ENCODE measurements at regions not wholly inside any gene's neighbourhood (a gene's known extent, or its start where the extent isn't known, plus 50 kb on each side); places are given as distances from the start of the nearest gene placed in this dataset.
"Not testable (repeated sequence)": the region's sequence is repeated elsewhere in the genome, so short reads cannot be mapped to it uniquely, and the experiment has no call there.

DNA sequence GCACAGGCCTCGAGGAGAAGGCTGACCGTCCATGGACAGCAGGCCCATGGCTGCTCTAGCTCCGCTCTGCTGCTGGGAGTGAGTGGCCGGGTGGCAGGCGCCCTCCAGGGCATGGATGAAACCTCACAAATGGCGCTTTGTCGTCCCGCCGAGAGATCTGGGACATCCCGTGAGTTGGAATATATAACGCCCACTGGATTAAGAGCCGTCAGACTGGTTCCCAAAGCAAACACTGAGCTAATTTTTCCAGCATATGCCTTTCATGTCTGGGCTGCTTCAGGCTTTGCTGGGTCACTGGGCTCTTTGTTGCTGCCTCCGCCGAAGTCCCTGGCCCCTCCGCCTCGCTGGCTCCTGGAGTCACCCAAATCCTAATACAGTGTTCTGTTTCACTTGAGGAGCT is 266.3 kb downstream of the FOXL1 start:
- no peak for DNase-seq

DNA sequence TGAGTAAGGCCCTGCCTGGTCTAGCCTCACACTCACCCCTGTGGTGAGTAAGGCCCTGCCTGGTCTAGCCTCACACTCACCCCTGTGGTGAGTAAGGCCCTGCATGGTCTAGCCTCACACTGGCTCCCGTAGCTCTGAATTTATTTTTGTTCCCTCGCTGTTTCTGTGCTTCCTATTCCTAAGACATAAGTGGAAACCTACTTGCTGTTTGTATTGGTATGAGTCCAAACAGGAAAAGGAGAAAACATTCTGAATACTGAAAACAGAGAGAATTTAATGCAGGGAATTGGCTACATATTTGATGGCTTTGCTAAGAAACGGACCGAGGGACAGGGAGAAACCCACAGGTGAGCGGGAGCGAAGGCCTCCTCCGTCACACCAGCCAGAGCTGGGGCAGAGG is 267.8 kb downstream of the FOXL1 start:
- DNase-seq: no peak

- no peak for DNase-seq
Measured at GRCh38 chr16:86848821-86849220, 270.5 kb downstream of the FOXL1 start.

GRCh38 chr16:86850670-86851069 is 272.3 kb downstream of the FOXL1 start:
- DNase-seq: no peak

- no peak for DNase-seq
Measured at GRCh38 chr16:86852135-86852534, 273.8 kb downstream of the FOXL1 start.

DNA sequence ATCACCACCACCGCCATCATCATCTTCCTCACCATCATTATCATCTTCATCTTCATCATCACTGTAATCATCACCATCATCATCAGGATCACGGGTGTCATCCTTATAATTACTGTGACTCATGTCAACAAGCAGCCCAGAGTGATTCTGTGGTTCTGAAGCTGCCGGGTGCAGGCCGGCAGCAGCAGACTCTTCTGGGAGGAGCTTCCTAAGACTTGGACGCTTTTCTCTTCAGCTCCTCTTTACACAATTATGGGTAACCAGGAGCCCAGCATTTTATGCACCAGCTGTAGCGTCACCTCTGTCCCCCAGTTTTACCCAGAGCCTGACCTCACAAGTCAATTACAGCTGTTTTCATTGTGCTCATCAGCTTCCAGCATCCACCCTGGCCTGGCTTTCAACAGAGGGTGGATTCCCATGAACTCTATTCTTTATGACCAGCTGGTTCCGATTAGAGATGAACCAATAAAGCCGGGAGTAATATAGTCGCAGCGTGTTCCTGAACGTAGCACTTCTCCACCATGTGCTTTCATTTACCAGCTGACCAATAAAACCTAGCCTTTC is 275.8 kb downstream of the FOXL1 start:
- no peak for DNase-seq

- no peak for DNase-seq
Measured at GRCh38 chr16:86854626-86855294, 276.4 kb downstream of the FOXL1 start.

- no peak for DNase-seq
Measured at GRCh38 chr16:86856946-86857586, 278.7 kb downstream of the FOXL1 start.

DNA sequence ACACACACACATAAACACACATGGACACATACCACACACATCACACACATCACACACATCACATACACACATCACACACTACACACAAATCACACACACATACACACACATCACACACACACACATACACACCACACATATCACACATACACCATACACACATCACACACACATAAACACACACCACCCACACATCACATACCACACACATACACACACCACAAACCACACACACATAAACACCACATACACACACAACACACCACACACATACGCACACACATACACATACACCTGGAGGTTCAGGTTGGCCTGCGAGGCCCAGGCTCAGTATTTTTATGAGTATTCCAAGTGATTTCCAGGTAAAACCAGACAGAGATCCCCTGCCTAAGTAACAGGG is 279.5 kb downstream of the FOXL1 start:
- DNase-seq: no peak

DNA sequence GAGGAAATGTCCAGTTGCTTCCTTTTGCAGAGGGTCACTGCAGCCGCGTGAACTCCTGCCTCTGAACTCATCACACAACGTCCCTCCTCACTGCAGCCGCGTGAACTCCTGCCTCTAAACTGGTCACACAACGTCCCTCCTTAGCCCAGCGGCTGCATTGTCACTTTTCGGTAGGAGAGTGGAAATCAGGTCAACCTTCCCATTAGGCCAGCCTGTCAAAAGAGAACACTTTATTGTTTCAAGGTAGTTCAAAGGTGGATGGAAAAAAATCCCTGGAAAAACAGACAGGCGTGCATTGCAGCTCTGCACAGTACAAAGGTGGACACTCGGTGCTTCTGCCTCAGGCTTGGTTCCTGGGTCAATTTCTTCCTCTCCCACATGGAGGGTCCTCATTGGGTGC is 280.2 kb downstream of the FOXL1 start:
- no peak for DNase-seq

DNA sequence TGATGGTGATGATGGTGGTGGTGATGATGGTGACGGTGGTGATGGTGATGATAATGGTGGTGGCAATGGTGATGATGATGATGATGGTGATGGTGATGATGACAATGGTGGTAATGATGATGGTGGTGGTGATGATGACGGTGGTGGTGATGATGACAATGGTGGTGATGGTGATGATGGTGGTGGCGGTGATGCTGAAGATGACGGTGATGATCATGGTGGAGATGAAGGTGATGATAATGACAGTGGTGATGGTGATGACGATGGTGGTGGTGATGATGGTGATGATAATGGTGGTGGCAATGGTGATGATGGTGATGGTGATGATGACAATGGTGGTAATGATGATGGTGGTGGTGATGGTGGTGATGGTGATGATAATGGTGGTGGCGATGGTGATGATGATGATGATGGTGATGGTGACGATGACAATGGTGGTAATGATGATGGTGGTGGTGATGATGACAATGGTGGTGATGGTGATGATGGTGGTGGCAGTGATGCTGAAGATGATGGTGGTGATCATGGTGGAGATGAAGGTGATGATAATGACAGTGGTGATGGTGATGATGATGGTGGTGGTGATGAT is 283.0 kb downstream of the FOXL1 start:
- DNase-seq: not testable (repeated sequence)

- no peak for DNase-seq
Measured at GRCh38 chr16:86862595-86863280, 284.4 kb downstream of the FOXL1 start.

DNA sequence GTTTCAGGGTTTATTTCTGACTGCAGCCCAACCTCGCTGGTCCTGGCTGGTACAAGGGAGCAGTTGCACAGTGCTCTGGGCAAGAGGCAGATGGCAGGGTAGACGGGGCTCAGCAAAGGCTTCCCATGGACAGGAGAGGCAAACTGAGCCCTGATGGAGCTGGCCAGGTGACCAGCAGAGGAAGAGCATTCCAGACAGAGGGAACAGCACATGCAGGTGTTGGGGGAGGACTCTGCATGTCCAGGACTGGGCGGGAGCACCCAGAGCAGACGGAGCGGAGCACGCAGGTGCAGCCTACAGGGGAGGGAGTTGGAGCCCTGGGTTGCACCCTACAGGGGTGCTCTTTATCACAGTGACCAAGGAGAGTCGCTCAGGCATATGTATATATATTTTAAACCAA is 285.3 kb downstream of the FOXL1 start:
- DNase-seq: no peak

- no peak for DNase-seq
Measured at GRCh38 chr16:86864586-86864985, 286.2 kb downstream of the FOXL1 start.

GRCh38 chr16:86865851-86866662 is 287.7 kb downstream of the FOXL1 start:
- DNase-seq: no peak

- DNase-seq: no peak
Measured at GRCh38 chr16:86866986-86867722, 288.8 kb downstream of the FOXL1 start.

GRCh38 chr16:86868070-86868469 is 289.7 kb downstream of the FOXL1 start:
- no peak for DNase-seq

DNA sequence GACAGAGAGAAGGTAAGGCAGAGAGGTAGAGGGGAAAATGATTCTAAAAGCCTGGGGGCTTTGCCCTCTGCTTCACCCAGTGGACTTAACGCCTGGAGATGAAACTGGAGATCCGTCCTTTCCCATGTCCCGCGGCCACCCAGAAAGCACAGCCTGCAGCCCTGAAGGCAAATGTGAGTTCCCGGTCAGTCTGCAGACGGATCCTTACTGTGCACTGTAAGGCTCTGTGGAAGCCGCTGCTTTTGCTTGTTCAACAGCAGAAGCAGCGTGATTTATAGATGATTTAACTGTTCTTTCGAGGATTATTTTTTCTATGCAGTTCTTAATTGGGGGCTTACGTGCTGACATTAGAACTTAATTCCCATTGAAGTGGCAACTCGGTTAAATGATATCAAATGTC is 290.4 kb downstream of the FOXL1 start:
- no peak for DNase-seq

- no peak for DNase-seq
Measured at GRCh38 chr16:86869288-86870022, 291.1 kb downstream of the FOXL1 start.

- no peak for DNase-seq
Measured at GRCh38 chr16:86870380-86870779, 292.0 kb downstream of the FOXL1 start.

- DNase-seq: no peak
Measured at GRCh38 chr16:86872131-86872530, 293.8 kb downstream of the FOXL1 start.
